ENCODE measurements at regions not wholly inside any gene's neighbourhood (a gene's known extent, or its start where the extent isn't known, plus 50 kb on each side); places are given as distances from the start of the nearest gene placed in this dataset.

GRCh38 chr12:17528394-17528793 lies 561.6 kb downstream of the RERGL start:
- DNase-seq = no peak

- no peak for DNase-seq
These were observed 563.0 kb downstream of the RERGL start for GRCh38 chr12:17527021-17527420.

- no peak for DNase-seq
These were observed 578.6 kb downstream of the RERGL start for GRCh38 chr12:17511369-17511768.

GRCh38 chr12:17507336-17507735 lies 582.7 kb downstream of the RERGL start:
- no peak for DNase-seq

- DNase-seq = no peak
These were observed 586.3 kb downstream of the RERGL start for GRCh38 chr12:17503742-17504141.

- no peak for DNase-seq
These were observed 600.5 kb downstream of the RERGL start for GRCh38 chr12:17489452-17489851.

GRCh38 chr12:17478908-17479673 lies 610.9 kb downstream of the RERGL start:
- DNase-seq = no peak

GRCh38 chr12:17470460-17470859 lies 619.5 kb downstream of the RERGL start:
- DNase-seq = no peak

- no peak for DNase-seq
These were observed 630.8 kb downstream of the RERGL start for GRCh38 chr12:17459214-17459613.

GRCh38 chr12:17456486-17456885 lies 633.5 kb downstream of the RERGL start:
- DNase-seq = no peak

- DNase-seq = no peak
These were observed 651.9 kb downstream of the RERGL start for GRCh38 chr12:17438141-17438540.

- DNase-seq = no peak
These were observed 673.2 kb downstream of the RERGL start for GRCh38 chr12:17416748-17417147.

GRCh38 chr12:17414596-17414995 lies 675.4 kb downstream of the RERGL start:
- DNase-seq = no peak

- no peak for DNase-seq
These were observed 678.3 kb downstream of the RERGL start for GRCh38 chr12:17411662-17412061.

GRCh38 chr12:17388679-17389078 lies 701.3 kb downstream of the RERGL start:
- no peak for DNase-seq

GRCh38 chr12:17383321-17383720 lies 706.7 kb downstream of the RERGL start:
- DNase-seq = no peak

- DNase-seq = no peak
These were observed 708.8 kb downstream of the RERGL start for GRCh38 chr12:17381211-17381610.

- DNase-seq = no peak
These were observed 717.5 kb downstream of the RERGL start for GRCh38 chr12:17372508-17372907.

GRCh38 chr12:17371491-17372215 lies 718.3 kb downstream of the RERGL start:
- DNase-seq = no peak

GRCh38 chr12:17370621-17371020 lies 719.4 kb downstream of the RERGL start:
- no peak for DNase-seq

- no peak for DNase-seq
These were observed 720.4 kb downstream of the RERGL start for GRCh38 chr12:17369556-17369955.

GRCh38 chr12:17361224-17361623 lies 728.8 kb downstream of the RERGL start:
- no peak for DNase-seq

GRCh38 chr12:17358835-17359234 lies 731.2 kb downstream of the RERGL start:
- no peak for DNase-seq

GRCh38 chr12:17357396-17357795 lies 732.6 kb downstream of the RERGL start:
- no peak for DNase-seq

GRCh38 chr12:17352164-17352563 lies 737.8 kb downstream of the RERGL start:
- no peak for DNase-seq

Measured in NCI-H1436 treated with DMSO at 0.1 percent for 48 hours (cell line).